ENCODE measurements at regions not wholly inside any gene's neighbourhood (a gene's known extent, or its start where the extent isn't known, plus 50 kb on each side); places are given as distances from the start of the nearest gene placed in this dataset.

- TF ChIP-seq CTCF (IDR thresholded peaks at IDR 0.05): no peak
- TF ChIP-seq POLR2AphosphoS5 (IDR thresholded peaks at IDR 0.05): no peak
- TF ChIP-seq POLR2A (IDR thresholded peaks at IDR 0.05): no peak
Observed at GRCh38 chr2:241935314-241935713, 65.8 kb downstream of the RTP5 start.

All from gastroesophageal sphincter (tissue), 3 donors.